Testis (tissue), 2 donors: ENCODE measurements at regions not wholly inside any gene's neighbourhood (a gene's known extent, or its start where the extent isn't known, plus 50 kb on each side); places are given as distances from the start of the nearest gene placed in this dataset.

Experiments used
- POLR2A ChIP-seq: fragments of 450-650 bp; IDR thresholded peaks from one replicate; pipeline ENCODE4 v1.6.1; 2017; ENCODE audit warnings: antibody characterized with exemption, mild to moderate bottlenecking, moderate library complexity
- TF ChIP-seq, protein P1 (sequence below), 3 experiments: fragments of 450-650 bp in 2 of 3; fragments of 200-600 bp in 1 of 3; sonication (generic) in 1 of 3; IDR thresholded peaks; one replicate each; pipeline ENCODE4 v1.5.1; 2016 to 2019; ENCODE audit warnings: antibody characterized with exemption in 3 of 3, mild to moderate bottlenecking in 2 of 3, moderate library complexity in 1 of 3

DNA sequence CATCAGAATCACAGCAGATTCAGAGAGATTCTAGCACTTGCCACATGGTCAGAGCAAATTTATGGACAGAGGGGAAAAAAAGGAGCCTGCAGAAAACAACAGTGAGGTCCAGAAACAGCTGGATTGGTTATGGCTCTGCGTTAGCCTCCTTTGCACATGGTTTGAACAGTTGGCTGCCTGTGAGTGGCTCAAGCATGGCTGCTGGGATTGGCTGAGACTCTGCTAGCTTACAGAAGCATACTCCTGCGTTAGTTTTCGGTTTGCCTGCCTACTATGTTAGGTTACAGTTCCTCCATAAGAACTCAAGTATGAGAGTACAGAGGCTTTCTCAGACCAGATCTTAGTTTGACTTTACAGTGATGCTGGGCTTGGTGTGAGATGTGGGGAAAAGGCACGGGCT is 80.7 kb upstream of the WDR11 start:
- TF ChIP-seq POLR2A, result no peak
- TF ChIP-seq, protein P1, sequence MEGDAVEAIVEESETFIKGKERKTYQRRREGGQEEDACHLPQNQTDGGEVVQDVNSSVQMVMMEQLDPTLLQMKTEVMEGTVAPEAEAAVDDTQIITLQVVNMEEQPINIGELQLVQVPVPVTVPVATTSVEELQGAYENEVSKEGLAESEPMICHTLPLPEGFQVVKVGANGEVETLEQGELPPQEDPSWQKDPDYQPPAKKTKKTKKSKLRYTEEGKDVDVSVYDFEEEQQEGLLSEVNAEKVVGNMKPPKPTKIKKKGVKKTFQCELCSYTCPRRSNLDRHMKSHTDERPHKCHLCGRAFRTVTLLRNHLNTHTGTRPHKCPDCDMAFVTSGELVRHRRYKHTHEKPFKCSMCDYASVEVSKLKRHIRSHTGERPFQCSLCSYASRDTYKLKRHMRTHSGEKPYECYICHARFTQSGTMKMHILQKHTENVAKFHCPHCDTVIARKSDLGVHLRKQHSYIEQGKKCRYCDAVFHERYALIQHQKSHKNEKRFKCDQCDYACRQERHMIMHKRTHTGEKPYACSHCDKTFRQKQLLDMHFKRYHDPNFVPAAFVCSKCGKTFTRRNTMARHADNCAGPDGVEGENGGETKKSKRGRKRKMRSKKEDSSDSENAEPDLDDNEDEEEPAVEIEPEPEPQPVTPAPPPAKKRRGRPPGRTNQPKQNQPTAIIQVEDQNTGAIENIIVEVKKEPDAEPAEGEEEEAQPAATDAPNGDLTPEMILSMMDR (IDR thresholded peaks at IDR 0.05), result no peak
